GM12891 (cell line): ENCODE measurements at regions not wholly inside any gene's neighbourhood (a gene's known extent, or its start where the extent isn't known, plus 50 kb on each side); places are given as distances from the start of the nearest gene placed in this dataset.

ENCODE experiments used
- POLR2A ChIP-seq: IDR thresholded peaks from 2 replicates; pipeline ENCODE4 v1.6.1; 2011; ENCODE audit warnings: low read depth, low read length, control low read depth
- TAF1 ChIP-seq: IDR thresholded peaks from 2 replicates; pipeline ENCODE4 v1.6.1; 2011; ENCODE audit warnings: low read depth, low read length, control low read depth

GRCh38 chr12:3994500-3994899 is 121.3 kb upstream of the PARP11 start:
- TF ChIP-seq POLR2A (no peak), TAF1 (no peak)
